DMS 273 treated with DMSO at 0.1 percent for 48 hours (cell line): ENCODE measurements at regions not wholly inside any gene's neighbourhood (a gene's known extent, or its start where the extent isn't known, plus 50 kb on each side); places are given as distances from the start of the nearest gene placed in this dataset.
"Not testable (repeated sequence)": the region's sequence is repeated elsewhere in the genome, so short reads cannot be mapped to it uniquely, and the experiment has no call there.

ENCODE experiments used
- DNase-seq: peaks from one replicate; lab custom pipeline; 2025; lab: John Stamatoyannopoulos, UW

DNA sequence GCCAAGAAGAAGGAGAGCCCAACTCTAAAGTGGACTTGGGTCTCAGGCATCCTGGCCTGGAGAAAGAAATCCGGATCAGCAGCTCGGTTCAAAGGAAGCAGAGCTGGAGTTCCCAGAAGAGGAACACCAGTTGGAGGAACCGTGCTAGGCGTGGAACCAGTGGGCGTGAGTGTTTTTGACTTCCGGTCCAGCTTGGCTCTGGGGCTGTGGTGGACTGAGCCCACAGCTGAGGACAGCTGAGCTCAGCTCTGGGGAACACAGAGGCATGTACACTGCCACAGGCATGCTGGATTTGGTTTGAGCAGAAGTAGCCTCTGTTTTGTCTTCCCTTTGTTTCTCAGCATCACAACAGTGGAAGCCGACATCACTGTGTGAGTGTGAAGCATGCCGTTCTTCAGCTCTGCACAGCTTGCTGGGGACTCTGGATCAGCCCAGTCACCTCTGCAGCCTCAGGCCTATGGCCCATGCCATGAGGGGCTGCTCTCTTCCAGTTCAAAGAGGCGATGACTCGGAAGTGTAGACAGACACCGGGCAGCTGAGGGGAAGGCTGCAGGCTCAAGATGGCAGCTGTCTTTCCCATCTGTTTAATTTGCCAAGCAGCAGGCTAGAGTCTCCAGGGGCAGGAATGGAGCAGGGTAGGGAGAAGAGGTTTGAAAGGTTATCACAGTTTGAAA, 185.8 kb upstream of the UBE3A start:
- peak; percentile 34 for DNase-seq

DNA sequence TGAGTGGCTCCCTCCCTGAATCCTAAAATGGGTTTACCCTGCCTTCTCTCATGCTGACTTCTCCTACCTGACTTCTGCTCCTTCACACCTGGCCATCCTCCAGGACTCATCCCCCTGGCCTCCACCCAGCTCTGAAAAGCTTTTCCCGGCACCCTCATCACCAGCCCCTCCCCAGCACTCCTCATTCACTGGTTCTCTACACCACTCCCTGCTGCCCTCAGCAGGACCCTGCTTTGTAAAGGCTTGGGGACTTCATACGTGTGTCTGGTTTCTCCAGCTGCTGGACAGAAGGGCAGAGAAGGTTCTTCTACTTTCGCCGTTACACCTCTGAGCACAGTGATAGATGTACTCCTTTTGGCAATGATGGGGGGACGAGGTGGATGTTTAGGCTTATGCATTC, 184.9 kb upstream of the UBE3A start:
- no peak for DNase-seq

DNA sequence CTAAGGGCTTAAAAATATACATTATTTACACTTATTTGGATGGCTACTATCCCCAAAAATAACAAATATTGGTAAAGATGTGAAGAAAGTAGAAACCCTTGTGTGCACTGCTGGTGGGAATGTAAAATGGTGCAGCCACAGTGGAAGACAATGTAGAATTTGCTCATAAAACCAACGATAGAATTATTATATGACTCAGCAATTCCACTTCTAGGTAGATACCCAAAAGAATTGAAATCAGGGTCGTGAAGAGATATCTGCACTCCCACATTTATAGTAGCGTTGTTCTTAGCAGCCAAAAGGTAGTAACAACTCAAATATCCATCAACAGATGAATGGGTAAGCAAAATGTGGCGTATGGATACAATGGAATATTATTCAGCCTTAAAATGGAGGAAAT, 181.6 kb upstream of the UBE3A start:
- DNase-seq: no peak

DNA sequence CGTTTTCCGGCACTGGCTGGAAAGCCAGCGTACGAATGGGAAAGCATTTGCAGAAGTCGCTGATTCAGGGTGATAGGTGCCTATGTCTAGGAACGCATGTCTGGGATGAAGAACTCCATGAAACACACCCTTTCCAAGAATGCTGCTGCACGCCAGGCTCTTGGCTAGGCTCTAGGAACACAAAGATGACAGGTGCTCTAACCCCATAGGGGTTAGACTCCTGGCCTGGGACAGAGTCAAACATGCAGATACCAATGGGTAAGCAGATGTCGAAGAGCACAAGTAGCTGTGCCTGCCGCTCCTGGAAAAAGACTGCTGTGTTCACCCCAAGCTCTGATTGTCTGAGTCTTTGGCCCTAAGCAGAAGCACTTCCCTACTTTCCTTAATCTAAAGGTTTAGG, 180.9 kb upstream of the UBE3A start:
- DNase-seq: no peak

DNA sequence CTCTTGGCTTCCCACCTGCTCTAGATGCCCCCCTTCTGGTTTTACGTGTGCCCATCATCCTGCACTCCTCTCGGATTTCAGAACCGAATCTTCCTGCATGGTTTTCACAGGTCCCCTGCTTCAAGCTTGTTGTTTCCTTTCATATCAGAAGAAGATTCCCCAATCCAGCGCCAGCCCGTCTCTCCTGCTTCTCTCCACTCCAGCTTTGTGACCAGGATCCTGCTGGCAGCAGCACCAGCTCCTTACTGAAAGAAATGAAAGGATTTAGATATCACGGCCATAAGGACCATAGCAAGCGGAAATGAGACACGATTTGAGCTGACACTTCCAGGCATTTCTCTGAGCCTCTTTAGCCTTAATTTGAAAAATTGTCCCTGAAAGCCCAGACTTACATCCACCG, 180.3 kb upstream of the UBE3A start:
- no peak for DNase-seq

DNA sequence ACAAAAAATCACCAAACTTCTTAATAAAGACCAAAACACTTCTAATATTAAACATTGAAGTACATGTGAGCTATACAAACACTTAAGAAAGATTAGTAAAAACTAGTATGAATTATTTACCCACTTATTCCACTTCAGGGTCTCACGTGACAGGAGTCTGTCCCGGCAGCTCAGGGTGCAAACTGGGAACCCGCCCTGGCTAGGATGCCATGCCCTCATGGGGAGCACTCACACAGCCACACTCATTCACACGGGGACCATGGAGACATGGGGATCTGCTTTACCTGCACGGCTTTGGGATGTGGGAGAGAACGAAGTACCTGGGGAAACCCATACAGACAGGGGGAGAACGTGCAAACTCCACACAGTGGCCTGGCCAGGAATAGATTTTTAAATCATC, 179.3 kb upstream of the UBE3A start:
- DNase-seq: no peak

DNA sequence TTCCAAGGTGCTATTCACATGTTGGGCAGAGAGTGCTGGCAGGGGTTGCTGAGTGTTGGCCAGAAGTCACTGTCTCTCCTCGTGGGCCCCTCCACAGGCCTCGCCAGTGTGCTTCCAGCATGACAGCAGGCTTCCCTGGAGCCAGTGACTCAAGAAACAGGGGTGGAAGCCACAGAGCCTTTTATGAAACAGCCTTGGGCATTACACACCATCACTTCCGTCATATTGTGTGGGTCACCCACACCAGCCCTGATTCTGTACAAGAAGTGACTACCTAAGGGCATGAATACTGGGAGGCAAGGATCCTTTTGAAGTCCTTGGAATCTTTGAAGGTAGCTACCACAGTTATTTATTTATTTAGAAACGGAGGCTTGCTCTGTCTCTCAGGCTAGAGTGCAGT, 177.6 kb upstream of the UBE3A start:
- DNase-seq: no peak

DNA sequence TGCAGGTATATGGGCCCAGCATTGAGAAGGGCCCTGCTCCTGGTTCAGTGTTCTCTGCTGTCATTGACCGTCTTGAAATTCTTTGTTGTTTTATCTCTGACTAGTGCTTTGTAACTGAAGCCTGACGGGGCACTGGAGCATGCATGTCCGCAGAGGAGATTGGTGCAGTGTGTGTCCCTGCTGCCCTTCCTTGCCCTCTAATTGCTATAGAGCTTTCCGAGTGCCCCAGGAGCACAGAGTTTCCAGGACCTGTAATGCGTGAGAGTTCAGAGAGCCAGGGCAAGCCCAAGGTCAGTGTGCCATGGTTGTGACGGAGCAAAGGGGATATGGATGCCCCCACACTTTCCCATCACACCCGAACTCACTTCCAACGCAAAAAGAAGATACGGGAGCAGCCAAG, 174.3 kb upstream of the UBE3A start:
- no peak for DNase-seq

DNA sequence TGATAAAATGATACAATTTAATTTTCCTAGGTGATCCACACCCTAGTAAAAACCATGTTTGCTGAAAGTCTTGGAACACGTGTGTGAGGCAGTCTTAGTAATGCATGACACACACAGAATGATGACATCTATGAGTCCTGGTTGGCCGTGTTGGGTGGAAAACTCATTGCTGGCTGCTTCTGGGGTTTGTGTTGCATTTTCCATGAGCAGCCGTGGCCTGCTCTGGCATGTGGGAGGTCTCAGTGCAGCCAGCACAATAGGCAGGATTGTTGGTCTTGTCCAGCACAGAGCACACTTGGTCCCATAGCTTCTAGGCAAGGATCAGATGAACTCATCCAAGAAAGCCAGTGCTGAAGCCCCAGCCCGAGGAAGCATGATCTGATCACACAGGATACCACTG, 172.8 kb upstream of the UBE3A start:
- DNase-seq: no peak

DNA sequence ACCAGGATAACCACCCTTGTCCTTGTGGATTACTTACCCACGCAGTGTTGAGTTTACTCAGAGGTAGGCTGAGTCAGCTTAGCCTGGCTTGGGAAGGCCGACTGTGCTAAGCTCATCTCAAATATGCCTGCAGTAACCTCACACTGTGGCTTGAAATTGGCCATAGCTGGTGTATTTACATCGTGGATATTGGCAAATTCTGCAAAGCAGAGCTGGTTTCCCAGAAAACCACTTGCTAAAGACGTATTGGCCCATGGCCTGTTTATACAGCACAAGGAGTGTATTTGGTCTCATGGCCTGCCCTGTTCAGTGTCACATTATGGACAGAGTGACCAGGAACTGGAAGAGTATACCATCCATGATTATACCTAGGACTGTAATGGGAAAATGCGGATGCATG, 170.5 kb upstream of the UBE3A start:
- DNase-seq: no peak

DNA sequence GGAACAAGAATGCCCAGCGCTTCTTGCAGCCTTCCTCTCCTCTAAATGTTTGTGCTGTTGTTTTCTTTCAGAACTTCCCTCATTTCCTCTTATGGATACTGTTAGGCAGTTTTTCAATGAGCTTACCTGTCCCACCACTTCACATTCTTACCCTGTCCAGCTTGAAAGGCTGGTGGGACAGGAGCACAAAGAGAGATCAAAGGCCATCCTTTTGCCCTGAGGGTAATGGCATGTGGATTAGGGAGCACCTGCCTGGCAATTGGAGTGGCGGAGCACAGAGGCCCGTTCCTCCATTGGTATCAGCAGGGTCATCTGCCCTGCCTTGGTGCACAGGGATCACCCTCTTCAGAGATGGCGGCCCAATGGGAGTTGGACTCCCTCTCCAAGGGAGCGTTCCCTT, 170.1 kb upstream of the UBE3A start:
- no peak for DNase-seq

DNA sequence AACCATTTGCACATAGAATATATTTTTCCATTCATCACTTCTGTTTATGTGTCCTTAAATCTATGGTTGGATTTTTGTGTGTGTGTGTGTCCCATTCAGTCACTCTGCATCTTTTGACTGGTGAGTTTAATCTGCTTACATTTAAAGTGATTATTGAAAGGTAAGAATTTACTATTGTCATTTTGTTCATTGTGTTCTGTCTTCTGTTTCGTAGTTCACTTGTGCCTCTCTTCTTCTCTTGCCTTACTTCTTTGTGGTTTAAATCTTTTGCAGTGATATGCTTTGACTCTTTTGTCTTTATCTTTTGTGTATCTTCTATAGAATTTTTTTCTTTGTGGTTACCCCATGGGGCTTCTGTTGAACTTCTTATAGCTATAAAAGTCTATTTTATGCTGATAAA, 166.3 kb upstream of the UBE3A start:
- DNase-seq: no peak

DNA sequence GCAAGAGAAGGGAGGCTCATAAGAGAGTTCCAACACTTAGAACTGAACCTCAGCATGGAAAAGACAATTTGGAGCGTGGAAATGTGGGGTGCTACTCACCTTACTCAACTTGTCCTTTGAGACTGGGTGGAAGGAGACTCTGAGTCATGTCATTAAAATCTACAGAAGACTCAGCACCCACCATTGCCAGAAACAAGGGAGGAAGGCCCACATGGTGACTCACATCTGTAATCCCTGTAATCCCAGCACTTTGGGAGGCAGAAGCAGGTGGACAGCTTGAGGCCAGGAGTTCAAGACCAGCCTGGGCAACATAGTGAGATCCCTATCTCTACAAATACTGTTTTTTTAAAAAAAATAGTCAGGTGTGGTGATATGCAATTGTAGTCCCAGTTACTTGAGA, 161.9 kb upstream of the UBE3A start:
- DNase-seq: no peak

DNA sequence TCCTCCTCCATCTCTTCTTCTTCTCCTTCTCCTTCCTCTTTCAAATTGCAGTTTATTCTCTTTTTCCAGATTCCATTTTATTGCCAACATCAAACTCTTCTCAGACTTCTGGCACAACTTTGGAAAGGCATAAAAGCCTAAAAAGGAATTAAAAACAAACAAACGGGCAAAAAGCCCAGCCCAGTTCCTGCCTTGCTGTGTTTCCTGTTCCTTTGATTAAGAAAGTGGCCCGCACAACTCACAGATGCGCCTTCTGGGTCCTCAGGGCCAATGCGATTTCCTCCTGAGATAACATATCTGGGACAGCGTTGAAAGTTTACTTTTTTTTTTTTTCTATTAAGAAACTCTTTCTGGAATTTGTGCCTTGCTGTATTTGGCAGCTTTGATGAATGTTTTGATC, 158.7 kb upstream of the UBE3A start:
- no peak for DNase-seq

DNA sequence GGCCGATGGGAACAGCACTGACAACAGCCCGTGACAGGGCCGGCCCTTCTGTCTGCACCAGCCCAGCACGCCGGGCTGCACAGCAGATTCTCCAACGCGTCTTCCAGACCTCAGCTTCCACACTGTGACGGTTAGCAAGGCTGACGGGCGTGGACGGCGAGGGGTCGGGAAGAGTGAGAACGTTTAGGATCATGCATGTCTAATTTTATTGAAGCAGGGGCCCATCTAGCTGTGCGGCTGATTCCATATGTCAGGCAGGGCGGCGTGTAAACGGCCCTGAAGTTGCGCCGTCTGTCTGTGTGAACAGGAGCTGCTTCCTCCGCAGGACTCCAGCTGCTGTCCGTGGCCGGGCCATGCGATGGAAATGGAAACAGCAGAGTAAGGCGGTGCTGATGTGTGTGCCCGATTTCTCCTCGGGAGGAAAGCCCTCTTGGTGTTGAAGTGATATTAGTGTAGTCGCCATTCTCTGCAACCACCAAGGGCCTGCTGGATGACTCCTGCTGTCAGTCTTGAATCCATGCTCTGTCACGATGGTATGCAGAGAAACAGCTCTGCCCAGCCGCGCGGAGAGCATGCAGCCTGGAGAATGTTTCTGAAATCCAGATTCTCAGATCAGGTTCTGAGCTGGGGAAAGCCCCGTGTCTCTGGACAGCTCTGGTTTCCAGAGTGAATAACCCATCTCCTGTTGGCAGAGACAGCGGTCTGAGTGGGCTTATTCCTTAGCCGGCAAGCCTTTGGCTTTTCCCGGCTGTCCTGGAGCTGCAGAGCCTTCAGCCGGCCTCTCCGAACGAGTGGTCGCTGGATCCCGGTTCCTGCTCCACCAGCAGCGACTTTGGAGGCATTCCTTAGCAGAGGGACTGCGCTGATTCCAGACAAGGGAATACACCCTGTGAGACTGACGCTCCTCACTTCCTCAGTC, 158.1 kb upstream of the UBE3A start:
- DNase-seq: no peak

DNA sequence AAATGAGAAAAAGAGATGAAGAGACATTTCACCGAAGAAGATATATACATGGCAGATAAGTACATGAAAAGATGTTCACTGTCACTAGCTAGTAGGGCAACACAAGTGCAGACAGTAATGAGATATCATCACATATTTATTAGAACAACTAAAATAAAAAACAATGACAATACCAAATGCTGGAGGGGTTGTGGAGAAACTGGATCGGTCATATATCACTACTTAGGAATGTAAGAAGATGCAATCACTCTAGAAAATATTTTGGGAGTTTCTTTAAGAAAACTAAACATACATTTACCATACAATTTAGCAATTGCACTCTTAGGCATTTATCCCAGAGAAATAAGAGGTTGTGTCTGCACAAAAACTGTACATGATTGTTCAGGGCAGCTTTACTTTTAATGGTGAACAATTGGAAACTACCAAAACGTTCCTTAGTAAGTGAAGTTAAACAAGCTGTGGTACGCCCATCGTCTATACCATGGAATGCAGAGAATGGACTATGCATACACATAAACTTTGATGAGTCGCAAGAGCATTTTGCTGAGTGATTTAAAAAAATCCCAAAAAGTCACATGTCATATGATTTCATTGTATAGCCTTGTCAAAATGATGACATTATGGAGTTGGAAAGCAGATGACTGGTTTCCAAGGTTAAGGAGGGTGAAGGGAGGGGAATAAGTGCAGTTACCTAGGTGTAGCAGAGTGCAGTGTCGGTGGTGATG, 149.0 kb upstream of the UBE3A start:
- no peak for DNase-seq

DNA sequence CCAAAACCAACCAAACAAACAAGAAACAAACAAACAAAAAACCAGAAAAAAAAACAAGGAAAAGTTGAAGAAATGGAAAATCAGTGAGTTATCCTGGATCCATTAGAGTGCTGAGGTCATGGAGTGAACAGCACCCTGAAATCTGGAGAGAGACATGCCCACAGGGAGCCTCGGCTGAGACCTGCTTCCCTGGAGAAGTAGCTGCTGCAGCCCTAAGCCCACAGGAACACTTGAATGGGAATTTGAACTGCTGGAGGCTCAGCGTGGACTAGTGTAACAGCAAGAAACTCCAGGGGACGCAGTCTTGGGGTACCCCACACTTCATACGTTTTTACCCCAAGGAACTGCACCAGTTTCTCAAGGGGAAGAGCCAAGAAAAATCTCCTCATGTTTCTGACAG, 144.1 kb upstream of the UBE3A start:
- no peak for DNase-seq

DNA sequence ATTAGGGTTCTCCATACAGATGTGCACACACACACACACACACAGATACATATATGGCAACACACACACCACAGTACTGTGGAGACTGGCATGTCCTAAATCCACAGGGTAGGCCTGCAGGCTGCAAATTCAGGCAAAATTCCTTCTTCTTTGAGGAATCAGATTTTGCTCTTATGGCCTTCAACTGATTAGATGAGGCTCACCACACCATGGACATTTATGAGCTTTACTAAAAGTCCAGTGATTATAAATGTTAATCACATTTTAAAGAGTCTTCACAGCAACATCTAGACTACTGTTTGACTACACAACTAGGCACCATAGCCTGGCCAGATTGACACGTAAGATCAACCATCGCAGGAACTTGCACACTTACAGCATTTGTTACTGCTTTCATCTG, 140.3 kb upstream of the UBE3A start:
- no peak for DNase-seq

DNA sequence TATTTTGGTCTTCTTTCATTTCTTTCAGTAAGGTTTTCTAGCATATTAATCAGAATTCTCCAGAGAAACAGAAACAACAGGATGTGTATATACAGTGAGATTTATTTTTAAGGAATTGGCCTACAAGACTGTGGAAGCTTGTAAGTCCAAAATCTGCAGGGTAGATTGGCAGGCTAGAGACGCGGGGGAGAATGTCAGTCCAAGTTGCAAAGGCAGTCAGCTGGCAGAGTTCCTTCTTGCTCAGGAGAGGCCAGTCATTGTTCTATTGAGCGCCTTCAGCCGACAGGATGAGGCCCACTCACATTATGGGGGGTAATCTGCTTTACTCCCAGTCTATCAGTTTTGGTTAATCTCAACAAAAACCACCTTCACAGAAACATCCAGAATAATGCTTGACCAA, 133.4 kb upstream of the UBE3A start:
- DNase-seq: no peak

DNA sequence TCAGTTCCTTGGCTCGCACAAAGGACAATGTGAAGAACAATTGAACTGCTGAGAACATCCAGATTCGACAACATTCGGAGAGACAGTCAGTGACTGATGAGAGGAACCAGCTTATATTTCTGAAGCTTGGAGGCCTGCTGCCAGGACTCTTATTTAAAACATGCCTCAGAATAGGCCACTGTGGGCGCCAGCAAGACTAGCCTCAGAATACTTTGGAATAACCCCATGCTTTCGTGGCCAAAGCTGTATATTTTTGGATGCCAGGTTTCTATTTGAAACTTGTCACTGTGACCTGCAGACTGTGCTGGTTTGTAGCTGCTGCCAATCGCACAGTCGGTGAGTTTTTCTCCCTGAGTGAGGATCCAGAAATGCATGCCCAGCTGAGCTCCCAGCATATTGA, 129.9 kb upstream of the UBE3A start:
- no peak for DNase-seq

DNA sequence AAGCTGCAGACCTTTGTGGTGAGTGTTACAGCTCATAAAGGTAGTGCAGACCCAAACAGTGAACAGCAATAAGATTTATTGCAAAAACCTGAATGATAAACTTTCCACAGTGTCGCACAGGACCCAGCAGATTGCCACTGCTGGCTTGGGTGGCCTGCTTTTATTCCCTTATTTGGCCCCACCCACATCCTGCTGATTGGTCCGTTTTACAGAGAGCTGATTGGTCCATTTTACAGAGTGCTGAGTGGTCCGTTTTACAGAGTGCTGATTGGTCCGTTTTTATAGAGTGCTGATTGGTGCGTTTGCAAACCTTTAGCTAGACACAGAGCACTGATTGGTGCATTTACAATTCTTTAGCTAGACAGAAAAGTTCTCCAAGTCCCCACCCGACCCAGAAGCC, 127.7 kb upstream of the UBE3A start:
- not testable (repeated sequence) for DNase-seq

DNA sequence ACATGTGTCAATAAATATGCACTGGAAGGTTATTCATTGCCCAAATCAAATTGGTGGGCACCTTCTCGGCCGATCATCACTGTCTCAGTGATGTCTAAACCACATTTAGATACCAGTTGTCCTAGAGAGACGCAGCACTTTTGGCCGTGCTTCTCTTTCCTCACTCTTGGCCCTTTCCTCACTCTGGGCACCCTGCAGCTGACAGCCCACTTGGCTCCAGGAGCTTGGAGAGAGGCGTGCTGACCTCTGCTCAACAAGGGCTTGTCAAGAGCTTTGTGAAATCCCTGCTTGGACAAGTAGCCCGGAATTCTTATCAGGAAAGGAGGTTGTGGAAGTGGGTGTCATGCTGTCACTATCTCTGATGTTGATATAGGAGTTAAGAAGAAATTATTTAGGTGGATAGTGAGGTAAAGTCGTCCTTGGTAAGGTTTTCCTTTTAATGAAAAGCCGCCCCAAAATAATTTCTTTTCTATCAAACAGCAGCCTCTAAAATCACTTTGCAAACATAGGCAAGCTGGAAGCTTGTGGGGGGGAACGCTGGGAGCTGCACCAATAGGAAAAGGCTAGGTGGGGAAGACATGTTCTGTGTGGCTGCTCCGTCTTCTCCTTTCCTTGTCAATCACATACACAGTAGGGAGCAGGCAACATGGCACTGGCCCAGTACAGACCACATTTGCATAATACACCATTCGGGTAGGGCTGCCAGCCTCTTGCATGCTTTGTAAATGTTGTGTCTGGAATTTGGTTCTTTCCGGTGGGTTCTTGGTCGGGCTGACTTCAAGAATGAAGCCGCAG, 126.8 kb upstream of the UBE3A start:
- DNase-seq: no peak
